HG03066 (cell line): ENCODE measurements at regions not wholly inside any gene's neighbourhood (a gene's known extent, or its start where the extent isn't known, plus 50 kb on each side); places are given as distances from the start of the nearest gene placed in this dataset.

Source experiments
- ATAC-seq: cut with Tn5 transposase; IDR thresholded peaks from one replicate; pipeline ENCODE4 v1.9.1; 2021; ENCODE audit warnings: low read depth; ENCODE audit not compliant: unreplicated experiment

DNA sequence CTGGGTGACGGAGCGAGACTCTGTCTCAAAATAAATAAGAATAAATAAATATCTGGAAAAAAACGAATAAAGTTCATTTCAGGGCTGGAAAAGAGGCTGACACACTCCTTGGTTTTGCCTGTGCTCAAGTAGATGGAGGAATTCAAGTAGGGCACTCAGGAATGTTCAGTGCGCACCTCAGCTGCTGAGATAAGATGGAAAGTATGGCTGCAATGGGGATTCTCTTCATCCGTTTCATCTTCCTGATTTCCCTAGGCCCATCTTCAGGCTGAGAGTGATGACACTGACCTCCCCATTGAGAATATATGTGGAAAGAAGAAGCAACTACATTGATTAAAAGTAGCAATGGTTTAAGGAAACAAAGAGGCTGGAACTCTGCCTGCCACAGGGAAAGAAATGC is 130.5 kb upstream of the ZNF644 start:
- ATAC-seq: no peak

DNA sequence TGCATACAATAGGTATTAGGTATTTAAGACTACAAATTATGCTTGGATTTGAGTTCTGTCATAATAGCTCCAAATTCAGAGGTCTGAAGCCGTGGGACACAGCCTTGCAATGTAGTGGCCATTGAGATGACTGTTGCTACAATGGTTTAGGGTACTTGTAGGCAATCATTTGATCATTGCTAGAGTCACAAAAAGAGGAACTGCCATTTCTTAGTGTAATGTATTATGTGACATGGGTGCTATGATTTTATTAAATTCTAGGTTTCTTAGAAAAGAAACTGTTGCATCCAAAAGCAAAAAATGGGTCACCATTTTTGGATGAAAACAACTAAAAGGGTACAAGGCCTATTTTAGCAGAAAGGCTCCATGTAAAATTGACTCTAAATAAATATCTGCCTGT is 129.9 kb upstream of the ZNF644 start:
- no peak for ATAC-seq

GRCh38 chr1:91148641-91149069 is 126.8 kb upstream of the ZNF644 start:
- ATAC-seq: no peak

DNA sequence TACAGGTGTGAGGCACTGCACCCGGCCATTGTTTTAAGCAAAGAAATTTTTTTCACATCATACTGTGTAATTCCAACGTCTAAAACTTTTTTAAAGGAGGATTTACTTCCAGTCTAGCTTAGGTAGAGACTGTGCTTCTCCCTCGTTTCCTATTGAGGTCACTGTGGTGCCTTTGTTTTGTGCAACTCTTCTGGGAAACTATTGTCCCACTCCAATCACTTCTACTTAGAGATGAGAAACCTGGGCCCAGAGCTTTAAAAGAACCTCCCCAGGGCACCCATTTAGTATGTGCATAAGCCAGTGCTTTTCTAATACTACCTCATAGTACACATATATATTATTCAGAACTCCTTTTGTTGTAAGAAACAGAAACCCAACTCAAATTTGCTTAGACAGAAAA is 120.0 kb upstream of the ZNF644 start:
- ATAC-seq: no peak

DNA sequence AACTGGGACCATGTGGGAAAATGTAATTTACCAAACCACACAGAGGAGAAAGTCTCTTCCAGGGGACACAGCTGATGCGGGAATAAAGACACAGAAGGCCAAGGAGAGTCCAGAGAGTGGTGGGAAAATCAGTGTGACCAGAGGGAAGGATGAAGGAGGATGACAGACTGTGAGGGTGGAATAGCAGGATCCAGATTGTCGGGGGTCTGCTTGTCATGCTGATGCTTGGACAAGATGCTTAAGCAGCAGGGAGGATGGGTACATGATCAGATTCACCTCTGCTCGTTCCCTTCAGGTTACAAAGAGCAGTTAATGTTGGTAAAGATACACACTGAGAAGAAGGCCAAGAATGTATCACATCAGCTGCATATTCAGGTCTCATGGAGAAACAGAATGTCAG is 117.1 kb upstream of the ZNF644 start:
- ATAC-seq: no peak

- no peak for ATAC-seq
These were observed 115.5 kb upstream of the ZNF644 start for GRCh38 chr1:91137173-91137852.

- no peak for ATAC-seq
These were observed 114.0 kb upstream of the ZNF644 start for GRCh38 chr1:91135799-91136198.

DNA sequence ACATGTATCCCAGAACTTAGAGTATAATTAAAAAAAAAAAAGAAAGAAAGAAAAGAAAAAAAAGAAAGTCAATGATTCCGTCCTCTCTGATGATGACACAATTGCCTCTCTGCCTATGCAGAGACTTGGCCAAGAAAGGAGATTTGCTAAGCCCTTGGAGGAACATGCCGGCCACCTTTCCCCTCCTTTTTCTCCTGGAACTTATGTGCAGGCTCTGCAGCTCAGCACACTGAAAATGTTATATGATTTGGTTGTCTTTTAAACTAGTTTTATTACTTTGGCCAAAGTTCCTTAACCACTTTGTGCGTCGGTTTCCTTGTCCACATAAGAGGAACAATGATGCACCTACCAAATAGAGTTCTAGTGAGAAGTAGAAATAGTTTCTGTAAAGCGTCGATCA is 111.4 kb upstream of the ZNF644 start:
- ATAC-seq: no peak

DNA sequence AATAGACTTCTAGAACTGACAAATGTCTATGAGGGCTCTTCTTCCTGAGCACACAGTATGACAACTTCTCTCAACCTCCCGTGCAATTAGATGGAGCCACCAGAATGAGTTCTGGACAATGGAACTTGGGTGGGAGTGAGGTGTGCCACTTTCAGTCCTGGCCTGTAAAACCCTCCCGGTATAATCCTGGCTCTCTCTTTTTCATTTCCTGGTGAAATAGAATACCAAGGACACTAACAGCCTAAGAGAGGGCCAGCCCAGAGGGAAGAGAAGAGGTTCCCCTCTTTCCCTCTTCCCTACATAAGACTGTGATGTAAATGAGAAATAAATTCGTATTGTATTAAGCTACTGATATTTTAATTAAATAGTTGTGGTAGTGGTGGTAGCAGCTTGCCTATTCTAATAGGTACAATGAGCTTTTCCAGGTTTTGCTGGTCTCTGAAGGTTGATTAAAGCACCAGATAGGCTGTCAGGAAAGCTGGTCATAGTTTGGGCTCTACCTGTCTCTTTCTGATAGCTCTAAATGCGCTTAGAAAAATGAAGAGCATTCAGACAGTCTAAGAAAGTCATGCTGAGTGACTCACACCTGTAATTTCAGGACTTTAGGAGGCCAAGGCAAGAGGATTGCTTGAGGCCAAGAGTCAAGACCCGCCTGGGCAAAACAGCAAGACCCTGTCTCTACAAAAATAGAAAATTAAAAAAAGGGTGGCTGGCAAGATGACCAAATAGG is 108.6 kb upstream of the ZNF644 start:
- no peak for ATAC-seq

- no peak for ATAC-seq
These were observed 107.6 kb upstream of the ZNF644 start for GRCh38 chr1:91129458-91129857.

- ATAC-seq: no peak
These were observed 107.2 kb upstream of the ZNF644 start for GRCh38 chr1:91129017-91129416.

- no peak for ATAC-seq
These were observed 103.2 kb upstream of the ZNF644 start for GRCh38 chr1:91124989-91125417.

- ATAC-seq: no peak
These were observed 102.6 kb upstream of the ZNF644 start for GRCh38 chr1:91124290-91124985.

- no peak for ATAC-seq
These were observed 101.9 kb upstream of the ZNF644 start for GRCh38 chr1:91123773-91124172.

DNA sequence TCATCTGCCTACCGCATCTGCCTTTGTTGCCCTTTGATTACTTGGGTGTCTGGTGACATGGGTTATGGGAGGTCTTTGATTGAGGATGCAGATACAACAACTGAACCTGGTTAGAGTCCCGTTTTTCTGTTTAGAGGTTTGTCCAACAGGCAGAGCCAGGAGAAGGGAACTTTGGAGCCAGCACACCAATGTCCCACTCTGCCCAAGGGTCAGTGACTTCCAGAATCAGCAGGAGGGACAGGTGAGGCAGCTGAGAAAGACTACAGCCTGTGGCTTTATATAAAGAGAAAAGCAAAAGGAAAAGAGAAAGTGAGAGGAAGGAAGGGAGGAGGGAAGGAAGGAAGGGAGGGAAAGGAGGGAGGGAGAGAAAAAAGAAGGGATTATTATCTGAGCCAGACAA is 101.5 kb upstream of the ZNF644 start:
- ATAC-seq: no peak

DNA sequence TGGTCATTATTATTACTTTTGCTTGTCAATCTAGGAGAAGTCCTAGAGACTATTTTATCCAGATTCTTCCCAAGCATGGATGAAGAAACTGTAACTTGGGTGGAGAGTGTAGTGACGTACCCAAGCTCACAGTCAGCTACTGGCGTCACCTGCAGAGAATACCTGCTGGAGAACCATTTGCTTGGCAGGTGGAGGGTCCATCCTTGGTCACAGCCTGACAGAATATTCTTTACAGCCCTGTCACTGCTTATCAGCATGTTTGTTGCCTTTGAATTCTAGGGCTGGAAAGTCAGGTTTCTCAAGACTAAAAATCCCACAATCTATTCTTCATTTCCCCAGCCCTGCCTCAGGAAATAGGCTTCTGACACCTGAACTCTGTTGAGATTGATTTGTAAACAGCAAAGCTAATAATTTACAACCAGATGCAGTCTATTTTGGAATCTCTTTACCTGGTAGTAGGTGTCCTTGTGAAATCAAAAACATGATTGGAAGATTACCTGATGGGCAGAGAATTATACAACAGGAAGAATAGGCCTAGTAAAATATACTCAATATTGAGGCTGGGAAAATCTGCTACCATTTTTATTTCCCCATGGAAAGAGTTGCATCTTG is 100.4 kb upstream of the ZNF644 start:
- no peak for ATAC-seq

- ATAC-seq: no peak
These were observed 99.5 kb upstream of the ZNF644 start for GRCh38 chr1:91121366-91121765.

DNA sequence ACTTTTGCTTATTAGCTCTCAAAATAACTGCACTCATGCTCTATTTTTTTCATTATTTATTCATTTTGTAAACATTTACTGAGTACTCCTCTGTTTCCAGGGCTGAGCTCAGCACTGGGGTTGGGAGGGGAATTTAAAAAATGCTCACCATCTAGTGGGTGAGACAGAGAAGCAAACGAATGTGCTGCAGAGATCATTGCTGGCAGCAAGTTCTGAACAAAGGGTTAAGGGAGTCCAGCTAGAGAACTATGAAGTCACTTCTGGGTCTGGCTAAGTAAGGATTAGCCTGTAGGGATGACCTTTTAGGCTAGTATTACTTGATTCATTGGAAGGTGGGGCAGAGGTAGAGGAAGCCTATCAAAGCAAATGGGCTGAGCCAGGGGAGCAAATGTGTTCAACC is 99.1 kb upstream of the ZNF644 start:
- ATAC-seq: no peak

DNA sequence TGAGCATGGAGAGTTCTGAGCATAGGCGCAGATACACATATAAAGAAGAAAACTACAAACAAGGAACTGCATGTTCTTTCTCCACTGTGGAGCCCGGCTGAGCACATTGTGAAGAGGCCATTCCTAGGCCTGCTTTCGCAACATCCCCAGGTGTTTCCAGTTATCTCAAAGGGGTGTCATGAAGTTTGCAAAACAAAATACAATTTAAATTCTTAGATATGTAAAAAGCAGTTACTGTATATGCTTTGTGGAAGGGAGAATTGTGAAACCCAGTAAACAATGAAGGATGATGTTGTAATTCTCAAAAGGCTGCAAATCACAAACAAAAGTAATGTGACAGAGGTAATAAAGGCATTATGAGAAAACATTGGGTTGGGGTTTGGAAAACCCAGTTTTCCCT is 98.6 kb upstream of the ZNF644 start:
- no peak for ATAC-seq

- ATAC-seq: no peak
These were observed 82.9 kb upstream of the ZNF644 start for GRCh38 chr1:91104712-91105111.

GRCh38 chr1:91101328-91101727 is 79.5 kb upstream of the ZNF644 start:
- no peak for ATAC-seq
